SU-DHL-6 (cell line): ENCODE measurements at regions not wholly inside any gene's neighbourhood (a gene's known extent, or its start where the extent isn't known, plus 50 kb on each side); places are given as distances from the start of the nearest gene placed in this dataset.
"Not testable (repeated sequence)": the region's sequence is repeated elsewhere in the genome, so short reads cannot be mapped to it uniquely, and the experiment has no call there.

Source experiments
- H2AFZ ChIP-seq: fragments of 200-600 bp; sonication (generic); 2 replicates; pipeline ENCODE4 v1.6.1; 2014; ENCODE audit warnings: low read depth, mild to moderate bottlenecking, moderate library complexity, mixed read lengths, antibody characterized with exemption, low read length; ENCODE audit not compliant: severe bottlenecking
- H3F3A ChIP-seq: fragments of 200-600 bp; shearing (Covaris generic); 2 replicates; pipeline ENCODE4 v1.6.0; 2016; ENCODE audit warnings: antibody characterized with exemption, mild to moderate bottlenecking; ENCODE audit not compliant: insufficient read depth
- H3K27ac ChIP-seq: fragments of 200-600 bp; sonication (generic); 2 replicates; pipeline ENCODE4 v1.5.1; 2016; ENCODE audit warnings: low read depth, mild to moderate bottlenecking, low read length, moderate library complexity, mixed read lengths
- H3K27me3 ChIP-seq: fragments of 200-600 bp; sonication (generic), shearing (Covaris generic); 2 replicates; pipeline ENCODE4 v1.6.0; 2014; ENCODE audit warnings: mild to moderate bottlenecking, low read length
- H3K36me3 ChIP-seq: fragments of 200-600 bp; sonication (generic); 2 replicates; pipeline ENCODE4 v1.6.1; 2014; ENCODE audit warnings: mild to moderate bottlenecking, low read length, mixed read lengths
- H3K4me2 ChIP-seq: fragments of 300-600, 200-600 bp; shearing (Covaris generic), sonication (generic); 2 replicates; pipeline ENCODE4 v1.6.0; 2014; ENCODE audit warnings: low read length, low read depth, mild to moderate bottlenecking; ENCODE audit not compliant: poor library complexity, severe bottlenecking
- H3K4me3 ChIP-seq: fragments of 200-600 bp; sonication (generic); 2 replicates; pipeline ENCODE4 v1.5.1; 2014; ENCODE audit warnings: antibody characterized with exemption, low read length, mild to moderate bottlenecking, mixed read lengths; ENCODE audit not compliant: insufficient read depth, poor library complexity, severe bottlenecking
- H3K79me2 ChIP-seq: fragments of 200-600 bp; sonication (generic); 2 replicates; pipeline ENCODE4 v1.6.1; 2014; ENCODE audit warnings: mild to moderate bottlenecking, low read length, moderate library complexity; ENCODE audit not compliant: insufficient read depth
- H3K9ac ChIP-seq: fragments of 200-600 bp; sonication (generic); 2 replicates; pipeline ENCODE4 v1.7.0; 2014; ENCODE audit warnings: mild to moderate bottlenecking, low read length
- H3K9me2 ChIP-seq: fragments of 200-600 bp; sonication (generic); replicated peaks from 2 replicates; pipeline ENCODE4 v1.6.1; 2014; ENCODE audit warnings: low read length; ENCODE audit not compliant: insufficient read depth
- H3K9me3 ChIP-seq: fragments of 200-600 bp; sonication (generic); 2 replicates; pipeline ENCODE4 v1.6.1; 2014; ENCODE audit warnings: low read length, mixed read lengths; ENCODE audit not compliant: insufficient read depth
- H4K20me1 ChIP-seq: fragments of 200-600 bp; sonication (generic); 2 replicates; pipeline ENCODE4 v1.6.1; 2014; ENCODE audit warnings: low read depth, mild to moderate bottlenecking, antibody characterized with exemption, low read length, moderate library complexity, mixed read lengths
- CTCF ChIP-seq: fragments of 200-600 bp; sonication (generic); IDR thresholded peaks from one replicate; pipeline ENCODE4 v1.5.1; 2017; ENCODE audit warnings: antibody characterized with exemption, mild to moderate bottlenecking, low read length, moderate library complexity; ENCODE audit not compliant: insufficient read depth, poor library complexity, severe bottlenecking
- EZH2phosphoT487 ChIP-seq: fragments of 200-600 bp; sonication (generic), shearing (Covaris generic); conservative IDR thresholded peaks from 2 replicates; pipeline ENCODE4 v1.6.1; 2018; ENCODE audit warnings: mild to moderate bottlenecking, antibody characterized with exemption, low read length, moderate library complexity, mixed read lengths

- H3K79me2 ChIP-seq: no peaks in the 10 kb centered on the region
- no peaks in the 10 kb centered on the region for H4K20me1 ChIP-seq
- H3K27me3 ChIP-seq: no peaks in the 10 kb centered on the region
- H3K4me3 ChIP-seq: no peak overlapping the region
- H3K9me3 ChIP-seq: no peaks in the 10 kb centered on the region
- H3K9ac ChIP-seq: no peak overlapping the region
- H3F3A ChIP-seq: no peaks in the 10 kb centered on the region
- TF ChIP-seq EZH2phosphoT487 (no peak), CTCF (no peak)
- H3K36me3 ChIP-seq: no peaks in the 10 kb centered on the region
- no peak overlapping the region for H3K4me2 ChIP-seq
- no peaks in the 10 kb centered on the region for H3K9me2 ChIP-seq
- no peak overlapping the region for H2AFZ ChIP-seq
- H3K27ac ChIP-seq: no peak overlapping the region
Observed at GRCh38 chr7:148514236-148514635, 76.3 kb upstream of the C7orf33 start.

GRCh38 chr7:148515237-148515636 lies 75.3 kb upstream of the C7orf33 start:
- Histone ChIP-seq H3K4me3 (no peak overlapping the region), H2AFZ (no peak overlapping the region), H3K36me3 (no peaks in the 10 kb centered on the region), H3K79me2 (no peaks in the 10 kb centered on the region), H3K9ac (no peak overlapping the region), H3F3A (no peaks in the 10 kb centered on the region), H3K27ac (no peak overlapping the region), H3K9me3 (no peaks in the 10 kb centered on the region), H3K27me3 (no peaks in the 10 kb centered on the region), H3K9me2 (no peaks in the 10 kb centered on the region), H4K20me1 (no peaks in the 10 kb centered on the region), H3K4me2 (no peak overlapping the region)
- no peak for TF ChIP-seq EZH2phosphoT487
- TF ChIP-seq CTCF: no peak

- Histone ChIP-seq H3K9me2 (no peaks in the 10 kb centered on the region), H3K27me3 (no peaks in the 10 kb centered on the region), H3K9me3 (no peaks in the 10 kb centered on the region), H3K9ac (no peak overlapping the region), H3K4me3 (no peak overlapping the region), H4K20me1 (no peaks in the 10 kb centered on the region), H3K79me2 (no peaks in the 10 kb centered on the region), H3K27ac (no peak overlapping the region), H3K4me2 (no peak overlapping the region), H2AFZ (no peak overlapping the region), H3K36me3 (no peaks in the 10 kb centered on the region), H3F3A (no peaks in the 10 kb centered on the region)
- TF ChIP-seq EZH2phosphoT487: no peak
- TF ChIP-seq CTCF: no peak
Observed at GRCh38 chr7:148515728-148516695, 74.6 kb upstream of the C7orf33 start.

- not testable (repeated sequence) for H3K36me3 ChIP-seq, H3K9ac ChIP-seq, H3F3A ChIP-seq, H3K27ac ChIP-seq, H3K9me2 ChIP-seq, H3K9me3 ChIP-seq, H3K79me2 ChIP-seq, H4K20me1 ChIP-seq, H3K4me3 ChIP-seq, H3K4me2 ChIP-seq, H3K27me3 ChIP-seq, H2AFZ ChIP-seq
Observed at GRCh38 chr7:148519386-148519785, 71.2 kb upstream of the C7orf33 start.
